Suprapubic skin (tissue), 4 donors: ENCODE measurements at regions not wholly inside any gene's neighbourhood (a gene's known extent, or its start where the extent isn't known, plus 50 kb on each side); places are given as distances from the start of the nearest gene placed in this dataset.

ENCODE experiments used
- DNase-seq, 2 donors: peaks; one replicate each; pipeline ENCODE4 v3.0.0-alpha.2; 2019; ENCODE audit warnings: low spot score in 2 of 2
- H3K27ac ChIP-seq: fragments of 200-600 bp; sonication (generic); one replicate; pipeline ENCODE4 v1.5.1; 2019
- H3K27me3 ChIP-seq: fragments of 200-600 bp; sonication (generic); one replicate; pipeline ENCODE4 v1.5.1; 2019
- H3K36me3 ChIP-seq: fragments of 200-600 bp; sonication (generic); one replicate; pipeline ENCODE4 v1.5.1; 2019
- H3K4me1 ChIP-seq: fragments of 200-600 bp; sonication (generic); one replicate; pipeline ENCODE4 v1.5.1; 2019
- H3K4me3 ChIP-seq: fragments of 200-600 bp; sonication (generic); one replicate; pipeline ENCODE4 v1.5.1; 2019; ENCODE audit warnings: mild to moderate bottlenecking
- H3K9me3 ChIP-seq: fragments of 200-600 bp; sonication (generic); one replicate; pipeline ENCODE4 v1.5.1; 2019
- EP300 ChIP-seq: sonication (generic); formaldehyde crosslinking; IDR thresholded peaks from one replicate; pipeline ENCODE4 v1.6.1; 2017; ENCODE audit warnings: antibody characterized with exemption
- POLR2A ChIP-seq, 2 donors: fragments of 450-650 bp; IDR thresholded peaks; one replicate each; pipeline ENCODE4 v1.6.1; 2017; ENCODE audit warnings: antibody characterized with exemption in 2 of 2, mild to moderate bottlenecking in 2 of 2, moderate library complexity in 2 of 2
- POLR2AphosphoS5 ChIP-seq, 3 donors: sonication (generic); formaldehyde crosslinking; IDR thresholded peaks; one replicate each; pipeline ENCODE4 v1.6.1; 2017; ENCODE audit warnings: antibody characterized with exemption in 3 of 3
- WGBS: methylation state at CpG from one replicate; pipeline ENCODE4 v1.1.5; 2018; 5-methylcytosine and 5-hydroxymethylcytosine counted together
- TF ChIP-seq, protein P1 (sequence below), 2 donors: fragments of 200-600 bp in 1 of 2; fragments of 450-650 bp in 1 of 2; sonication (generic) in 1 of 2; IDR thresholded peaks; one replicate each; pipeline ENCODE4 v1.5.1; 2016 to 2019; ENCODE audit warnings: antibody characterized with exemption in 2 of 2, mild to moderate bottlenecking in 1 of 2, moderate library complexity in 1 of 2

DNA sequence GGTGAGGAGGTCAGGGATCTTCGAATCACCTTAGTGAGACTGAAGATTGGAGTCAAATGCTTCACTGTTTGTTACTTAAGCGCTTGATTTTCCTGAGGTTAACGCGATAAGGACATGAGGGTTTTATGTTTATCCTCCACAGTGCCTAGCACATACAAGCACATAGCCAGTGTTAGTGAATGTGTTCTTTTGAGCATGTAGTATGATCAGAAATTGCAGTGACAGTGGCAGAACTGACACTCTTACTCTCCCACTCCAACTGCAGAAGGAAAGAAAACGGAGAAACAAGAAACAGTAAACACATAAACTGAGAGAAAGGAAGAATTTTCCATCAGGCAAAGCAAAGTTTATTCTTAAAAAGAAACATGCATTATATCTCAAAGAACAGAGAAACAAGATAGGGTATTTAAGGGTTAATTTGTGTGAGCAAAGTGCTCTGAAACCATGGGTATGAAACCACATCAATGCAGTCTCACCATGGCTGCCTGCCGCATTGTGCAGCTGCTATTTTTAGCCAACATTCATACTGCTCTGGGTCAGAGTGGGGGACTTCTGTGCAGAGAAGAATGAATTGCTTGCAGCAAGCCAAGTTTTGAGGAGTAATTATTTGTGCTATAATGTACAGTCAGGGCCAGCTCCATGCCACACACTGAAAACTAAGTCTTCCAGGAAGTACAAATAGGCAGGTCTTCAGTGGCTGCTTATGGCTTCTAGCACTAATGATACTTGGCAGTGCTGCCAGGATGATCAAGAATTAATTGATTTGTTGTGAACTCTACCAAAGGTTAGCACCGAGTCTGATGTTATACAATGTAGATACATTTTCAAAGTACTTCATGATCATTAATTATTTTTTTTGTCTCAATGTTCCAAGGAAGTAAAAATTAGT, 152.0 kb downstream of the MACC1 start:
- H3K36me3 ChIP-seq = no peaks in the 10 kb centered on the region
- H3K9me3 ChIP-seq = peaks cover 7% of the 10 kb centered on the region
- no peak overlapping the region for H3K27ac ChIP-seq
- DNase-seq = no peak
- H3K4me3 ChIP-seq = no peak overlapping the region
- TF ChIP-seq POLR2AphosphoS5 (IDR thresholded peaks at IDR 0.05) (no peak), POLR2A (IDR thresholded peaks at IDR 0.05) (no peak), EP300 (no peak)
- TF ChIP-seq, protein P1, sequence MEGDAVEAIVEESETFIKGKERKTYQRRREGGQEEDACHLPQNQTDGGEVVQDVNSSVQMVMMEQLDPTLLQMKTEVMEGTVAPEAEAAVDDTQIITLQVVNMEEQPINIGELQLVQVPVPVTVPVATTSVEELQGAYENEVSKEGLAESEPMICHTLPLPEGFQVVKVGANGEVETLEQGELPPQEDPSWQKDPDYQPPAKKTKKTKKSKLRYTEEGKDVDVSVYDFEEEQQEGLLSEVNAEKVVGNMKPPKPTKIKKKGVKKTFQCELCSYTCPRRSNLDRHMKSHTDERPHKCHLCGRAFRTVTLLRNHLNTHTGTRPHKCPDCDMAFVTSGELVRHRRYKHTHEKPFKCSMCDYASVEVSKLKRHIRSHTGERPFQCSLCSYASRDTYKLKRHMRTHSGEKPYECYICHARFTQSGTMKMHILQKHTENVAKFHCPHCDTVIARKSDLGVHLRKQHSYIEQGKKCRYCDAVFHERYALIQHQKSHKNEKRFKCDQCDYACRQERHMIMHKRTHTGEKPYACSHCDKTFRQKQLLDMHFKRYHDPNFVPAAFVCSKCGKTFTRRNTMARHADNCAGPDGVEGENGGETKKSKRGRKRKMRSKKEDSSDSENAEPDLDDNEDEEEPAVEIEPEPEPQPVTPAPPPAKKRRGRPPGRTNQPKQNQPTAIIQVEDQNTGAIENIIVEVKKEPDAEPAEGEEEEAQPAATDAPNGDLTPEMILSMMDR (IDR thresholded peaks at IDR 0.05) = no peak
- H3K4me1 ChIP-seq = no peaks in the 10 kb centered on the region
- 64% methylated on average over 7 of the region's 7 CpGs for WGBS
- H3K27me3 ChIP-seq = no peaks in the 10 kb centered on the region

DNA sequence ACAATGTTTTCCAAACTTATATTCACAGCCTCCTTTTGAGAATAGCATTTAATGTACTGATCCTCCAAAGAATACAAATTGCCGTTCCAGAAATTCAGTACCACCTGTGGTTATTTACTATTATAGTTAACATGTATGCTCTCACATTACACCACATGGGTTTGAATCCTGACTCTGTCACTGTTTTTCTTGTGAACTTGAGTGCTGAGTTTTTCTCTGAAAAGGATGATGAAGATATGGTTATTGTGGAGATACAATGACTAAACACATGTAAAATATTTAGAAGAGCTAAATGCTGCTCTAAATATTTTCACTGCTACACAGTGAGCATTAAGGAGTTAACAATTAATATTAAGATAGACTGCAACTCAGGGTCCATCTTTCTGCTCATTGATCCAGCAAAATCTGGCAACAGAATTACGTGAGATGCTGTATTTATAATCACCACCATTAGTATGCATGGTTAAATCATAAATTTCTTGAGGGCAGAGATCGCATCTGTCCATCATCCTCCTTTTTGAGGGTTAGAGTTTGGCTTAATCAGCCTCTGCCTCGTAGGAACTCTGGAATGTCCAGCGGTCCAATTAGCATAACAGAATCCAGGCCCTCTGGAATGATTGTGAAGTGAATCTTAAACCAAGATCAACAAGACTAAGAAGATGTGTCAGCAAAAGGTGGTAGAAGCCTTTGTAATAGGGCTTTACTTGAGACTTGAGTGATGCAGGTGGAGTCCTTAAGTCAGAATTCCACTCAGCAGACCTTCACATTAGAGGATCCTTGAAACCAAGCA, 152.8 kb downstream of the MACC1 start:
- H3K4me3 ChIP-seq = no peak overlapping the region
- 78% methylated on average over 5 of the region's 5 CpGs for WGBS
- peaks cover 7% of the 10 kb centered on the region for H3K9me3 ChIP-seq
- H3K27me3 ChIP-seq = no peaks in the 10 kb centered on the region
- no peak overlapping the region for H3K27ac ChIP-seq
- H3K4me1 ChIP-seq = no peaks in the 10 kb centered on the region
- no peak for DNase-seq
- TF ChIP-seq, protein P1 (IDR thresholded peaks at IDR 0.05) = no peak
- no peak for TF ChIP-seq POLR2A (IDR thresholded peaks at IDR 0.05)
- no peak for TF ChIP-seq EP300
- TF ChIP-seq POLR2AphosphoS5 (IDR thresholded peaks at IDR 0.05) = no peak
- H3K36me3 ChIP-seq = no peaks in the 10 kb centered on the region

DNA sequence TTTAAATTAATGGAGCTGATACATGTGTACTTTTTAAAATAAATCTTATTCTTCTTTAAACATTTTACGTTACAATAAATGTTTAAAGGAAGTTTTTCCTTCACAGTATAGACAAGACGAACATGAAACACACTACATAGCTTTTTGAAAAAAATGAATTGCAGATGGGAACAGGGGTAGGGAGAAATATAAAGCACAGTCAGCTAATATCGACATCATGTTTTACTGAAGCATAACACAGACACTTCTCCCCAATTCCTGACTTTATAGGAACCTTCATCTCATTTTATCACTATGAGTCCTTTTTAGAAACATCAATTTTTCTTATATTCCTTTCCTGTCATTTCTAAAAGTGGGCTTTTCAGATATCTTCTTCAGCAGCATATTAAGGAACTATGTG, 153.5 kb downstream of the MACC1 start:
- H3K9me3 ChIP-seq = peaks cover 7% of the 10 kb centered on the region
- TF ChIP-seq POLR2AphosphoS5 (IDR thresholded peaks at IDR 0.05) = no peak
- TF ChIP-seq, protein P1 (IDR thresholded peaks at IDR 0.05) = no peak
- no peak for TF ChIP-seq POLR2A (IDR thresholded peaks at IDR 0.05)
- H3K36me3 ChIP-seq = no peaks in the 10 kb centered on the region
- WGBS = 40% methylated on average over 3 of the region's 3 CpGs
- no peaks in the 10 kb centered on the region for H3K27me3 ChIP-seq
- no peak overlapping the region for H3K27ac ChIP-seq
- no peak for DNase-seq
- H3K4me3 ChIP-seq = no peak overlapping the region
- no peaks in the 10 kb centered on the region for H3K4me1 ChIP-seq

DNA sequence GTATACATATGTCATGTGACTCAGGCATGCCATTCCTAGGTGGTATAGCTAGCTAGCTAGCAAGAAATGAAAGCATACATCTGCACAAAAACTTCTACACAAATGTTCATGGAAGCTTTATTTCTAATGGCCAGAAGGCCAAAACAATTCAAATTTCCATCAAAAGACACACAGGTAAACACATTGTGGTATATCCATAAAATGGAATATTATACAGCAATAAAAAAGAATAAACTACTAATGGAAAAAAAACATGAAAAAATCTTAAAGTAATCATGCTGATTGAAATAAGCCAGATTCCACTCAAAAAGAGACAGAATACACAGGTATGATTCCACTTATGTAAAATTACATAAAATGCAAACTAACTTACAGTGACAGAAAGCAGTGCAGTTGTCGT, 154.3 kb downstream of the MACC1 start:
- Histone ChIP-seq H3K27ac (no peak overlapping the region), H3K9me3 (peaks cover 7% of the 10 kb centered on the region), H3K4me3 (no peak overlapping the region), H3K36me3 (no peaks in the 10 kb centered on the region), H3K27me3 (no peaks in the 10 kb centered on the region), H3K4me1 (no peaks in the 10 kb centered on the region)
- no peak for TF ChIP-seq POLR2AphosphoS5 (IDR thresholded peaks at IDR 0.05)
- no peak for TF ChIP-seq POLR2A (IDR thresholded peaks at IDR 0.05)
- TF ChIP-seq, protein P1 (IDR thresholded peaks at IDR 0.05) = no peak
- no peak for TF ChIP-seq EP300
- WGBS = 93% methylated on average over 1 of the region's 1 CpG
- no peak for DNase-seq
